Osteoblast (primary cell): ENCODE measurements at regions not wholly inside any gene's neighbourhood (a gene's known extent, or its start where the extent isn't known, plus 50 kb on each side); places are given as distances from the start of the nearest gene placed in this dataset.

Experiments used
- DNase-seq: peaks from one replicate; pipeline ENCODE4 v3.0.0; 2011; ENCODE audit warnings: low spot score, mixed read lengths; ENCODE audit not compliant: insufficient read length; ENCODE audit errors: missing footprints
- H2AFZ ChIP-seq: 2 replicates; pipeline ENCODE4 v1.6.0; 2011; ENCODE audit warnings: mild to moderate bottlenecking, low read length
- H3K27ac ChIP-seq: 2 replicates; pipeline ENCODE4 v1.5.1; 2011; ENCODE audit warnings: mild to moderate bottlenecking, low read depth, low read length, moderate library complexity
- H3K27me3 ChIP-seq: 2 replicates; pipeline ENCODE4 v1.6.0; 2012; ENCODE audit warnings: mild to moderate bottlenecking, control low read depth, inconsistent platforms, low read length, moderate library complexity; ENCODE audit not compliant: insufficient read depth
- H3K36me3 ChIP-seq: 2 replicates; pipeline ENCODE4 v1.5.1; 2011; ENCODE audit warnings: mild to moderate bottlenecking, low read length, control low read depth, moderate library complexity; ENCODE audit not compliant: insufficient read depth
- H3K4me1 ChIP-seq: 2 replicates; pipeline ENCODE4 v1.5.1; 2011; ENCODE audit warnings: mild to moderate bottlenecking, low read length, control low read depth, moderate library complexity; ENCODE audit not compliant: insufficient read depth
- H3K4me2 ChIP-seq: 2 replicates; pipeline ENCODE4 v1.6.0; 2011; ENCODE audit warnings: mild to moderate bottlenecking, low read length; ENCODE audit not compliant: insufficient read depth
- H3K4me3 ChIP-seq: fragments of 200-600 bp; sonication (generic); 3 replicates; pipeline ENCODE4 v1.5.1; 2012; ENCODE audit warnings: mild to moderate bottlenecking, low read length, inconsistent platforms; ENCODE audit not compliant: insufficient read depth
- H3K79me2 ChIP-seq: 2 replicates; pipeline ENCODE4 v1.6.0; 2012; ENCODE audit warnings: mild to moderate bottlenecking, low read length, control low read depth, inconsistent platforms; ENCODE audit not compliant: insufficient read depth
- H3K9me3 ChIP-seq: 2 replicates; pipeline ENCODE4 v1.5.1; 2011; ENCODE audit warnings: low read depth, low read length, control low read depth
- H4K20me1 ChIP-seq: 2 replicates; pipeline ENCODE4 v1.6.0; 2012; ENCODE audit warnings: mild to moderate bottlenecking, low read length, control low read depth; ENCODE audit not compliant: insufficient read depth
- CTCF ChIP-seq: IDR thresholded peaks from 2 replicates; pipeline ENCODE4 v1.5.1; 2011; ENCODE audit warnings: mild to moderate bottlenecking, low read depth, low read length, moderate library complexity; ENCODE audit errors: extremely low read depth

- H3K4me1 ChIP-seq: no peaks in the 10 kb centered on the region
Measured at GRCh38 chr1:163013826-163014600, 55.1 kb upstream of the RGS4 start.

DNA sequence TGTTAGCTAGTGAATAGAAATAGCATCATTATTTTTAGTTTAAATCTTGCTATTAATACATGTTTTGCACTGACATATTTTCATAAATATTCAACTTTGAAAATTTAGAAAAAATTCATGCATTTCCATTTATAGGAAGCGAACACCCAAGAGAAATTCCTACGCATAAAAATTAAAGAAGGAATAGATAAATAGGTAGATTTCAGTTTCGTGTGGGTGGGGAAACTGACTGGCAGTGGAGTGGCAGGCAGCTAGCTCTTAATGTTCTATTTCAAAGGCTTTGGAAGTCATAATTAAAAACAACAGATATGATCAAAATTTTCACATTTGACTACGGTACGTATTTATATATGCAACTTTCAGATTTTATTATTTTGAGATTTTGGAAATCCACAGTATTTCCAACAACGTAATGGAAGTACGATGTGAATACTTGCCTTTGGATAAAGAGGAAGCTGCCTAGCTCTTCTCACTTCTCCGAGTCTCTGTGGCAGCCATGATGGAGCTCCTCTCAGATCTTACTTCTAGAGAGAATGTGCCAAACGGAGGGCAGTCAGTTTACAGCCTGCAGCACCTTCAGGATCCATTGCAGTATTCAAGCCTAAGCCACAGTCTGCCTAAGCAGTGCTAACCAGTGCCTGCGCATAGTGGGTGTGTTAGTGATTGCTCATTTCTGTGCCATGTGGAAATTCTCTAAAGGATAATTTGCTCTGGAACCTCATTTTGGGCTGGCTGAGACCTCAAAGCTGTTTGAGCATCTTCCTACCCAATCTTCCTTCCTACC, 62.9 kb upstream of the RGS4 start:
- Histone ChIP-seq H2AFZ (peak overlapping the region; percentile 67), H3K4me2 (no peak overlapping the region), H4K20me1 (no peaks in the 10 kb centered on the region), H3K79me2 (no peaks in the 10 kb centered on the region), H3K9me3 (no peaks in the 10 kb centered on the region), H3K4me1 (no peaks in the 10 kb centered on the region), H3K36me3 (no peaks in the 10 kb centered on the region), H3K4me3 (no peak overlapping the region), H3K27ac (no peak overlapping the region), H3K27me3 (no peaks in the 10 kb centered on the region)
- DNase-seq: no peak
- no peak for TF ChIP-seq CTCF

More at GRCh38 chr1:163013826-163014600, 55.1 kb upstream of the RGS4 start:
- H3K4me2 ChIP-seq: no peak overlapping the region
- H3K79me2 ChIP-seq: no peaks in the 10 kb centered on the region
- no peaks in the 10 kb centered on the region for H4K20me1 ChIP-seq
- no peaks in the 10 kb centered on the region for H3K27me3 ChIP-seq
- H2AFZ ChIP-seq: no peak overlapping the region
- no peak overlapping the region for H3K27ac ChIP-seq
- H3K4me3 ChIP-seq: no peak overlapping the region
- TF ChIP-seq CTCF: no peak
- DNase-seq: peak; percentile 3
- H3K36me3 ChIP-seq: no peaks in the 10 kb centered on the region
- no peaks in the 10 kb centered on the region for H3K9me3 ChIP-seq

GRCh38 chr1:162997499-162998285, 71.5 kb upstream of the RGS4 start:
- H3K9me3 ChIP-seq: no peaks in the 10 kb centered on the region
- no peak overlapping the region for H3K4me3 ChIP-seq
- H3K27me3 ChIP-seq: no peaks in the 10 kb centered on the region
- TF ChIP-seq CTCF: no peak
- no peaks in the 10 kb centered on the region for H3K36me3 ChIP-seq
- no peaks in the 10 kb centered on the region for H3K79me2 ChIP-seq
- no peaks in the 10 kb centered on the region for H4K20me1 ChIP-seq
- H3K4me2 ChIP-seq: peak overlapping the region; percentile 43
- H3K27ac ChIP-seq: peak overlapping the region; percentile 72
- no peak overlapping the region for H2AFZ ChIP-seq
- H3K4me1 ChIP-seq: peaks cover 46% of the 10 kb centered on the region
- DNase-seq: peak; percentile 32
